ENCODE measurements at regions not wholly inside any gene's neighbourhood (a gene's known extent, or its start where the extent isn't known, plus 50 kb on each side); places are given as distances from the start of the nearest gene placed in this dataset.
"Not testable (repeated sequence)": the region's sequence is repeated elsewhere in the genome, so short reads cannot be mapped to it uniquely, and the experiment has no call there.

- DNase-seq, result no peak
Measured at GRCh38 chr18:73677450-73677849, 470.2 kb downstream of the FBXO15 start.

DNA sequence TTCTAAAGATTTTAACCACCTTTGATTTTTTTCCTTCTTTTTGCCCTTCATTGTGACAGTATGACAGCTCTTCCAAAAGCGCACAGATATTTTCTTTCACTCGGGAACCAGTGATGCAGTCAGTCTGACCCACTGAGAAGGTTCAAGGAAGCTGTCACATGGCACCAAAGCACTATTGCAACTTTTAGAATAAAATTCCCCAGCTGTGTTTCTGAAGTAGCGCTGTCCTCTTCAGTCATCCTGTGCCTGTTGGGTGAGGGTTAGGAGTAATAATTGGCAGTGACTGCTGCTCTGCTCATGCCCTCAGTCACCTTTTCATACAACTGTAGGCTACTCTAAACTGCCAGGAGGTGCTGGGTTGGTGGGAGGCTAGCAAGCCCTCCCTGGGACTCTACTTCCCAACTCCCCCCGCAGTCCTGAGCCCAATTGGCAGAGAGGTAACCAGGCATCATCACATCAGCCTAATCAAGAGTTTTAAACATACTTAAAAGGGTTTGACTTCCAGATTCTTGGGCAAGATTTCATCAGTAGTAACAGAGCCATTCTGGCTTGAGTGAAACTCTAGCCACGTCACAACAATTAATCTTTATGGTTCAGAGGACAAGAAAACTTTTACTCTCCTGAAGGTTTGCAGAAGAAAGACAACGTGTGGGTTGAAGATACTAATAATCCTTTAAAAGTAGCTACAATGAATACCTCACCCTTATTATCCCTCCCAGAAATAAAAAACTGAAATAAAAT is 473.3 kb downstream of the FBXO15 start:
- DNase-seq, result no peak

DNA sequence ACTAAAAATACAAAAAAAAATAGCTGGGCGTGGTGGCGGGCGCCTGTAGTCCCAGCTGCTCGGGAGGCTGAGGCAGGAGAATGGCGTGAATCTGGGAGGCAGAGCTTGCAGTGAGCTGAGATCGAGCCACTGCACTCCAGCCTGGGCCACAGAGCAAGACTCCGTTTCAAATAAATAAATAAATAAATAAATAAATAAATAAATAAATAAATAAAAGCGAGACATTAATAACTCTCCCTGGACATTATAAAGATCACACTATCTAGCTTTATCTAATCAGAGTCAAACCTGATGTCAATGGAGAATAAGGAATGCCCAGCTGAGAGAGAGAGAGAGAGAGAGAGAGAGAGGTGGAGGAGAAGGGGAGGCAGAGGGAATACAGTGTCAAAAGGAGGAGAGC is 476.2 kb downstream of the FBXO15 start:
- DNase-seq, result not testable (repeated sequence)

- no peak for DNase-seq
Measured at GRCh38 chr18:73670524-73670923, 477.1 kb downstream of the FBXO15 start.

- DNase-seq, result no peak
Measured at GRCh38 chr18:73670039-73670438, 477.6 kb downstream of the FBXO15 start.

GRCh38 chr18:73669297-73669696 is 478.3 kb downstream of the FBXO15 start:
- no peak for DNase-seq

GRCh38 chr18:73668051-73668450 is 479.6 kb downstream of the FBXO15 start:
- DNase-seq, result no peak

GRCh38 chr18:73666772-73667171 is 480.9 kb downstream of the FBXO15 start:
- DNase-seq, result no peak

- no peak for DNase-seq
Measured at GRCh38 chr18:73664896-73665295, 482.7 kb downstream of the FBXO15 start.

GRCh38 chr18:73663581-73663980 is 484.1 kb downstream of the FBXO15 start:
- no peak for DNase-seq

- DNase-seq, result no peak
Measured at GRCh38 chr18:73662421-73662820, 485.2 kb downstream of the FBXO15 start.

DNA sequence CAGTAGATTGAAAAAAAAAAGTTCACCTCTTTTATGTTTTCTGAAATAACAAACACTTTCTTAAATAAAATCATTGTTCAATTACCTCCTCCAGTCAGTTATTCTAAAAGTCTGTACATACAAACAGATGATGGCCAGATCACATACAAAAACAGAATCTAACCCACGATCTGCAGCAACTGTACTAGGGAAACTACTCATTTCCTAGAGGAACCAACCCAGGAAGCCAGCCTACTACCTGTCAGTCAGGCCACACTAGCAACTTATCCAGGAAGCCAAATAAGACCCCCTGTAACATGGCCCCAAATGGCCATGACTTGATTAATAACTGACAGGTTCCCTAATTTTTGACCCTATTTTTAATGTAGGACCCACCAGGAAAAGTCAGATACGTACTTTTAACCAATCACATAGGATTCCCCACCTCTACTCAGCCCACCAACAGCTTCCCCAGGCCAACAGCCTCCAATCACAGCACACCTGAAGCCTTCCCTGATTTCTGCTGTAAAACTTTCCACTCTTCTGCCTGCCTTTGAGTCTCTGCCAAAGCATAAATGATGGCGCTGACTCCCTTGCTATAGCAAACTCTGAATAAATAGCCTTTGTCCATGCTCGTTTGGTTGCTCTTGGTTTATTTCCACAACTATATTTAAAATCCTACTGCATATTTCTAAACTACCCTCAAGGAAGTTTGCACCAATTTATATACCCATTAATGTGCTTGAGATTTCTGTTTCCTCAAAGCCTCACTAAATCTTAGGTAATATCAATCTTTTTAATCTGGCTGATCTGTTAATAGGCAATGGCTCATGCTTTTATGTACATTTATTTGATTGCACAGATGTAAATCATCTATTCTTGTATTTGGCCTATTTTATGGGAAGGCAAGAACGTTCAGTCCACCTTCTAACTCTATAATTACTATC is 486.4 kb downstream of the FBXO15 start:
- no peak for DNase-seq

- DNase-seq, result no peak
Measured at GRCh38 chr18:73656691-73657090, 490.9 kb downstream of the FBXO15 start.

GRCh38 chr18:73653827-73654226 is 493.8 kb downstream of the FBXO15 start:
- DNase-seq, result no peak

DNA sequence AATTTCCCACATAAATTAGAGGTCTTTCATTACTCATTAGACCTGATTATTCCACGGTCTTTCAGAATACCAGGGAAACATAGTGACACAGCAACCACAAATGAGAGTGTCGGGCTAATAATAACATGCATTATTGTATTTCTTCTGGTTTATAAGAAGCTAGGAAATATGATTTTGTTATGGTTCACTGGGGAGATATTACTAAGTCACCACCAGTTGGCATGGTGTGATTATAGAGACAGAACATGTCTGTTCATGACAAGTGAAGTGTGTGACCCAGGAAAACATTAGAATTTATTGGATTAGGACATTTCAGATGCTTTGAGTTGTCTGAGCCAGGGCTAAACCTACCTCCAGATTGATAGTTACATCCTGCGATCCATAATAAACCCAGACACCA is 494.4 kb downstream of the FBXO15 start:
- no peak for DNase-seq

GRCh38 chr18:73647391-73647790 is 500.2 kb downstream of the FBXO15 start:
- peak; percentile 28 for DNase-seq

DNA sequence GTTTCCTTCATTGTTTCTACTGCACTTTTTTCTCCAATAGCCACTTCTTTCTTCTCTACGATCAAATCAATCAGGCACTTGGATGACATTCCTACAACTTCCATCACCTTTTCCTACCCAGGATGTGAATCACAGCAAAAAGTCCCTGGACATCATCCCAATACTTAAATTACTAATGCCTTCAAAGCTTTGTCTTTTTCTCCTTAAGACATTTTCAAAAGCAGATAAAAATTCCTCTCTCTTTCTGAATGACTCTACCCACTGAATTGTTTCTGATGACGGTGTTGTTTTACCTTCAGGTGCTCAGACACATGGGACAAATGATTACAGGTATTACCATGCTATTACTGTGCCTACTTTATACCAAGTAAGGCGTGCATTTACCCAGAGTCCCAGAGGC is 500.9 kb downstream of the FBXO15 start:
- DNase-seq, result peak; percentile 81

DNA sequence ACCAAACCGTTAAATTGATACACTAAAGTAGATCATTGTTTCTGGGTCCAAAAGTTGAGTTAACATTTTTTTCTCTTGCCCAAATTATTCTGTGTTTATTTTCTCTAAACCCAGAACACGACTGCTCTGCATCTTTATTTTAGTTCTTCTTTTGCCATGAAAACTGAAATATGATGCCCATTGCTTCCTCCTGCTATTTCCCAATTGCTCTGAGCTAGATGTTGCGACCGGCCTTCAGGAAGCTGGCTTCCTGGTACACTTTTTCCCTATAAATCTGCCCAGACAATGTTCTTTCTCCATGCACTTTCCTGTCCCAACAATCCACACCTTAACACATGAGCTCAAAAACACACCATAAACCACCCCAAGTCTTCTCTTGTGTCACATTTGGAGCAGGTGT is 501.4 kb downstream of the FBXO15 start:
- no peak for DNase-seq

DNA sequence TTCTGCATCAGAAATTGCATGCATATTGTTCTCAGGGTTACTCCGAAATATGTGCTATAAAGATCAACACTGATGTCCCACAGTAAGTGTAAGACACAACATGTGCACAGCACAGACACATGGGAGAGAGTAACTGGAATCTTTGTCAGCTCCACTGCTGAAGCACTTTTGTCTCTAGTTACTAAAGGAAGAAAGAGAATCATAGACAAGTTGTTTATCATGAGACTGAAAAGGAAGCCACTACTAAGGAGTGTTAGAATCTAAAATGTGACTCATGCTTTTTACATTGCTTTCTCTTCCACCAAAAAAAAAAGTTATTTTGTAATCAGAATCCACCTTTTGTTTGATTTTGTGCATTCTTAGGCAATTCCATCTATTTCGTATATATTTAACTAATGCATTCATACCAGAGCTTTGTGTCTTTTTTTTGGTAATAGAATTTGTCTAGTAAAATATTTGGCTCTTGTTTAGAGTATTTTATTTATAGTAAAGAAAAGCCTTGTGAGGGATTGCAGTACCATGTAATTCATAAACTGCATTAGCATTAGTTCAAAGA is 502.4 kb downstream of the FBXO15 start:
- peak; percentile 15 for DNase-seq

DNA sequence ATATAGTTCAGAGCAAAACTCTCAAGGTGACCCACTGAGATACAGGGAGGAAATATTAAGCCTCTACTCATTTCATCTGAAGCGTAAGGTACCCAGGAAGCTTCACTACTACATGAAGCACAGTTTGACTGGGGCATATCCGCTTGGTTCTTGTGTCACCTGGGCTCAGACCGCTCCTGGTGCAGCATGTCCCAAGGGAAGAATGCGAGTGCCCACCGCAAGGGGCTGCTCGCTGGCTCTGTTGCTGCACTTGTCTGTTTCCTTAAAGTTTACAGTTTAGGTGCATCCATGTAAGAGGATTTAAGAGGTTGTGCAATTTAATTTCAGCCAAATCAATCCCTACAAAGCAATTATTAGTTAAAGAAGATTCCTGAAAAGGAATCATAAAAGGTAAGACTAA is 507.8 kb downstream of the FBXO15 start:
- no peak for DNase-seq

DNA sequence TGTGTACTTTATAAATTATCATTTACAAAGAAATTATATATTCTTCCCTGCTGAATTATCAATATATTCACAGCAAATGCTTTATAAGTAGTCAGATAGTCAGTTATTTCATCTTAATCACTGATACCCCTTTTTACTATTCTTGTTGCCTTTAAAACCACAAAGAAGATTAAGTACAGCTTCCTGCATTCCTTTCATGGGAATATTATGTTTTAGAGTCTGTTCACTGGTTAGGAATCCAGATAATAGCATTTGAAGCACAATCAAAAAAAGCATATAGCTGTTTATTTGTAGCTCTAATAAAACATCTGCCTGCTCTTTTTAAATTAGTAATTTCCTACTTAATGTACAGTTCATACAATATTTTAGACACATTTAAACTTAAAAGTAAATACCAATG is 508.9 kb downstream of the FBXO15 start:
- peak; percentile 77 for DNase-seq

- DNase-seq, result peak; percentile 68
Measured at GRCh38 chr18:73636355-73636754, 511.3 kb downstream of the FBXO15 start.

DNA sequence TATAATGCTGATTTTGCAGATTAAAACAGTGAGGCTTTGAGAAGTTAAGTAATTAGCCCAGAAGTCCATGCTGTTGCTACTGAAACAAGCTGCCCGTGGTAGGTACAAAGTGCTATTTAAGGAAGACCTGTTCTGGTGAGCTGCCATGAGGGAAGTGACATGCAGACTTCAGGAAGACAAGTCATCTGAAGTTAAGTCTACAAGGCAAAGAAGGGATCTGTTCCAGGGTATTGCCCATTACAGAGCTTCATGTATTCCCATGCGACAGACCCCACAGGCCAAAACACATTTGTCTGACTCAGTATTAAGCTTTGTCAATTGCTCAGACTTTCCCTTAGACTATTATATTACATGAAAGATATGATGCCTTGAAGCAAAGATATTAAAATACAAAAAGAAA is 520.8 kb downstream of the FBXO15 start:
- DNase-seq, result no peak

- DNase-seq, result no peak
Measured at GRCh38 chr18:73626221-73626620, 521.4 kb downstream of the FBXO15 start.

All from fibroblast of skin of back (primary cell).